Ammon's horn (tissue), 1 donor: ENCODE measurements at regions not wholly inside any gene's neighbourhood (a gene's known extent, or its start where the extent isn't known, plus 50 kb on each side); places are given as distances from the start of the nearest gene placed in this dataset.
"Not testable (repeated sequence)": the region's sequence is repeated elsewhere in the genome, so short reads cannot be mapped to it uniquely, and the experiment has no call there.

Experiments
- DNase-seq: peaks from one replicate; pipeline ENCODE4 v3.0.0-alpha.2; 2016; ENCODE audit warnings: low spot score

DNA sequence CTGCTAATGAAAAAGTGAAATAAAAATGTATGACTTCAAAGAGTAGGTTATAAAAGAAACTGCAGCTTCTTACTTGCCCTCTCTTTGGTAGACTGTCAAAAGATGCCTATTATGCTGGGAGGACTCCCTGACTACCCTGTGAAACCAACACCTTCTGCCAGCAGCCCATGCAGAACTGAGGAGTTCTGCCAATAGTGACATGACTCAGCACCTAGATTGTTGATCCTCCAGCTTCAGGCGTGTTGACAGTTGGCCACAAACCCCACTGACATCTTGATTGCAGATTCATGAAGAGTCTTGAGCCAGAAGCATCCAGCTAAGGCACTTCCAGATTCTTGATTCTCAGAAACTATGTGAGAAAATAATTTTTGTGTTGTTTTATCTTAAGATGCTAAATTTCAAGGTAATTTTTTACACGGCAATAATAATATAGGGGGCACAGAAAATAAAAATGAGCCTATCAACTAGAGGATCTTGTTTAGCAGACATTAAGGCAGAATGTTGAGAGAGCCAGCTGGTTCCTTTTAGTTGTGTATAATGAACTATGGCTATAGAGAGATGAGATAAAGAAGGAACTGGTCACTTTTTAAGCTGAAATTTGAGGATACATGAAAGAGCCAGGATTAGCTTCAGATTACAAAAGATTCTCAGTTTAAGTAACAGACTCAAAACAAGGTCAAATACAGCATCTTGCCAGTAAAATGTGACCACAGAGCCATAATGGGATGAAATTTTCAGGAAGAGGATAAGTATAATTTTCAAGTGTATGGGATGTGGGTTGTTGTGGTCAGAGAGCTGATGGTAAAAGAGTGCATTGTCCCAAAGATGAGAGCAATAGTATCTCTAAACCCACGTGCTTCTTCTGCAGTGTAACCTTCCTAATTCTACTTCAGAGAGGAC, 588.7 kb upstream of the CBLB start:
- peak; percentile 71 for DNase-seq

DNA sequence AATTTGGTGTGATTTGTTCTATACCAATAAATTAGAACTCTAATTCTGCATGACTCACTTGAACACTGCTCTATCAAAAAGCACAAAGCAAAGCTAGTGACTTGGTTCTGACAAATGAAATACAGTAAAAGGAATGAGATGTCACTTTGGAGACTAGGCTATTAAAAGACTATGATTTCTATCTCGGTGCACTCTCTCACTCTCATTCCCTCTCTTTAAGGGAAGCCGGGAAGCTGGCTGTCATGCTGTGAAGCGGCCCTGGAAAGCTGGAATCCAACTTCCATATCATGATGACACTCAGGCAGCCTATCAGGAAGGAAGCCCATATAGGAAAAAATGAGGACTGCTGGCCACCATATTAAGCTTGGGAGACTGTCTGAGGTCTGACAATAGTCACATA, 590.1 kb upstream of the CBLB start:
- no peak for DNase-seq

DNA sequence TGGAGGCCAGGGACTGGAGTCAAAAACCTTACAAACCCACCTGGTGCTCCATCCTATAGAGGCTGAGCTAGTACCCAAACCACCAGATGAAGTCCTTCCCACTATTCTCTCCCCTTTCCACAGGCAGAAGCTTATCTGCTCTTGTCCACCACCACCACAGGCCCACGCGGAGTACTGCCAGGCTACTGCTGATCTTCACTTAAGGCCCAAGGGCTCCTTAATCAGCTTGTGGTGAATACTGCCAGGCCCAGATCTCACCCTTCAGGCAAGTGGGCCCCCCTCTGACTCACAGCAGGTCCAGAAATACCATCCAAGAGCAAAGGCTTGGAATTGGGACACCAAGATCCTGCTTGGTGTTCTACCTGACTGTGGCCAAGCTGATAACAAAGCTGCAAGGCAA, 598.1 kb upstream of the CBLB start:
- DNase-seq: no peak

DNA sequence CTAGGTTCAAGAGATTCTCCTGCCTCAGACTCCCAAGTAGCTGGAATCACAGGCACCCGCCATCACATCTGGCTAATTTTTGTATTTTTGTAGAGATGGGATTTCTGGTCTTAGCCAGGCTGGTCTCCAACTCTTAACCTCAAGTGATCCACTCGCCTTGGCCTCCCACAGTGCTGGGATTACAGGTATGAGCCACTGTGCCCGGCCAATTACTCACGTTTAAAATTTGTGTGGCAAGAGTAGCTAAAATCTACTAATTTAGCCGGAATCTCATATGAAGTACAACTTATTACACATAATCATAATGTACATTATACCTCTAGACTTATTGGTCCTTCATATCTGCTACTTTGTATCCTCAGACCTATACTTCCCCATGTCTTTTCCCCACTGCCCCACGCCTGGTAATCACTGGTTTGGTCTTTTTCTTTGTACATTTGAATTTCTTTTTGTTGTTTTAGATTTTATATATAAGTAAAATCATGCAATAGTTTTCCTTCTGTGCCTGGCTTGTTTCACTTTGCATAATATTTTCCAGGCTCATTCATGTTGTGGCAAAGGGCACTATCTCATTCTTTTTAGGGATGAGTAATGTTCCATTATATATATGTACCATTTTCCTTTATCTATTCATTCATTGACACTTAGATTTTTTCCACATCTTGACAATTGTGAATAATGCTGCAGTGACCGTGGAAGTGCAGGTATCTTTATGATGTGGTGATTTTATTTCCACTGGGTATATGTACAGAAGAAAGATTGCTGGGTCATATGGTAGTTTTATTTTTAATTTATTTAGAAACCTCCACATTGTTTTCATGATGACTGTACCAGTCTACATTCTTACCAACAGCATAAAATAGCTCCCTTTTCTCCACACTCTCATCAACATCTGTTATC, 605.0 kb upstream of the CBLB start:
- DNase-seq: no peak

DNA sequence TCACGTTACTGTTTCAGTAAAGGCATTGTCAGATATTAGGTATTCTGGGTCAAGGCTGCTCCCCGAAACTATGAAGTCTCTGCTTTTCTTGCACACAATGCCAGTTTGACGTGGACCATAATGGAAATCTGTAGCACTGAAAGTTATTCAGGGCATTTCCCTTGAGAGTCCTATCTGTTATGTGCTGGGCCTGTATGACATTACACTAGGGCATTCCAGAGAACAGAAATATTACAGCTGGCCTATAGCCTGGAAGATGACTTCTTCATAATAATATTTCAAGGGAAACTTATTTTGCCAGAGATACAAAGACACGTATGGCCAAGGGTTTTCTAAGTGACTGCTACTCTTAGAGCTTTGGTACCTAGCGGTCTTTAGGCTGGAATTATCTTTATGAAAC, 613.6 kb upstream of the CBLB start:
- no peak for DNase-seq

DNA sequence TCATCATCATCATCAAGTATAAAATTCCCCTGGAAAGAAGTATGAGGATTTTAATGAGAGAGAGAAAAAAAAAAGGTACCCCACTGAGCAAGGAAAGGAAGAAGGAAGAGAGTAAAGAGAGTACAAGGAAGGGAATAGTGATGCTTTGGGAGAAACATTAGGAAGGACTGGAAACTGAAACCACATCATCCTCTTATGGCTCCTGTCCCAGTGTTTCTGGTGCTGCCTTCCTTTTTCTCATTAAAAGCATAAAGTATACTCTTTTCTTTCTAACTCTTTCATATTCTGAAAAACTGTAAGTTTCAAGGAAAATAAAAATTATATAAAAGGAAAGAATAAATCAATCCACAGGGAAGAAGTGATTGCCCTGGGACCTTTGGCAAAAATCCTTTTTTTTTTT, 616.4 kb upstream of the CBLB start:
- no peak for DNase-seq

DNA sequence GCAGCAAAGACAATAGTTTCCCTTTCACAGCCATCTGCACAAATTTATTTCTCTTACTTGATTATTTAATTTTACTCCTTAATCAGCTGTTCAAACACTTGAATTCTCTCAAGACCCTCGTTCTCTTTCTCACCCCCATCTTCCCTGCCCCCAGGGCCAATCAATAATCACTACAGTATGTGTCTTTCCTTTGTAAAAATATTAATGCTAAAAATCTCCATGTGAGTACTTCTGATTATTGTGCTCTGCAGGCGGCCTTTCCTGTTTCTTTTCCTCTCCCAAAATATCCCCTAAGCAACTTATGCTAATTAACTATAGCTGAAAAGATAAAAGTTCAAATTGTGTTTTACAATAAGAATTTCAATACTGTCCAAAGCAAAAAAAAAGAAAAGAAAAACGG, 617.0 kb upstream of the CBLB start:
- no peak for DNase-seq

DNA sequence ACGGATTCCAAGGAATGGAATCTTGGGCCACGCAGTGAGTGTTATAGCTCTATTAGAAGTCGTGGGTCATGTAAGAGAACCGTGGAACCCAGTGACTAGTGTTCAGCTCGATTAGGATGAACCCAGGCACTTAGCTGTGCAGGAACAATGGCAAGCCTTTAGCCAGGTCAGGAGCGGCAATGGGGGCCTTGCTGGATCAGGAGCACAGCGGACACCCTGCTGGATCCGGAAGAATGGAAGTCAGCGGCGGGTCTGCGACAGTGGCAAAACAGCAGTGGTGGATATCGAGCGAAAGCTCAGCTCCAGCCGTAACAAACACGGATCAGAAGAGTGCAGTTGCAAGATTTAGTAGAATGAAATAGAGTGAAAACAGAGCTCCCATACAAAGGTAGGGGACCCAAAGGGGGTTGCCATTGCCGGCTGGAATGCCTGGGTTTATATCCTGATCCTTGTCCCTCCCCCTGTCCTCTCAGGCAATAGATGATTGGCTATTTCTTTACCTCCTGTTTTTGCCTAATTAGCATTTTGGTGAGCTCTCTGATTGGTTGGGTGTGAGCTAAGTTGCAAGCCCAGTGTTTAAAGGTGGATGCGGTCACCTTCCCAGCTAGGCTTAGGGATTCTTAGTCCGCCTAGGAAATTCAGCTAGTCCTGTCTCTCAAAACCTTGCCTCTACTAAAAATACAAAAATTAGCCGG, 618.3 kb upstream of the CBLB start:
- DNase-seq: not testable (repeated sequence)

DNA sequence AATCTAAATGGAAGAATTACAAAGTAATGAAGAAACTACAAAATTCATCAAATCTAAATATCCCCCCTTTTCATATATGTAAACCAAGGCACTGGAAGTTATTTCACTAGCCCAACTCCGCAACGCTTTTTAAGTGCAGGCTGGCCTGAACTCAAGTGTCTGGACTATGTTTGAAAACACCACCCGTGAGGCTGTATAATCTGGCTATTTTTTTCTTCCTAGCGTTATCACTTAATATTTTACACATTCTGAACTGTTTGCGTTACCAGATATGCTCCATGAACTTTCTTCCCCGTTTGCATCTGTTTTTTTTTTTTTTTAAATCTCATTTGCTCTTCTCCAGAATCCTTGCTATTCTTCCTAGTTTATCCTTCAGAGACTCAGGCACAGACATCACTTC, 619.5 kb upstream of the CBLB start:
- no peak for DNase-seq

DNA sequence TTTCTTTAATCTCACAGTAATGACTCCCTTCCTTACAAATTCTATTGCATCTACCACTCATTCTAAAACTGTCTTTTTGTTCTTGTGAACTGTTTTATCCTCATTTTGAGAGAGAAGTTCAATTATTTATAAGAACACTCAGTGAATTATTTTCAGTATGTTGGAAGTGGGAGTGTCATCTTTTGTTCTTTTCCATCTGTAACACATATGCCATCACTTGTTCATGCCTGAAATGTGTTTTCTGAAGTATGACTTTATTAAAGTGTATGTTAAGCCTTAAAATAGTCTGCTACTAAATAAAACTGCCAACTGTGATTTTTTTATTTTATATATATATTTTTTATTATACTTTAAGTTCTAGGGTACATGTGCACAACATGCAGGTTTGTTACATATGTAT, 623.0 kb upstream of the CBLB start:
- peak; percentile 4 for DNase-seq

DNA sequence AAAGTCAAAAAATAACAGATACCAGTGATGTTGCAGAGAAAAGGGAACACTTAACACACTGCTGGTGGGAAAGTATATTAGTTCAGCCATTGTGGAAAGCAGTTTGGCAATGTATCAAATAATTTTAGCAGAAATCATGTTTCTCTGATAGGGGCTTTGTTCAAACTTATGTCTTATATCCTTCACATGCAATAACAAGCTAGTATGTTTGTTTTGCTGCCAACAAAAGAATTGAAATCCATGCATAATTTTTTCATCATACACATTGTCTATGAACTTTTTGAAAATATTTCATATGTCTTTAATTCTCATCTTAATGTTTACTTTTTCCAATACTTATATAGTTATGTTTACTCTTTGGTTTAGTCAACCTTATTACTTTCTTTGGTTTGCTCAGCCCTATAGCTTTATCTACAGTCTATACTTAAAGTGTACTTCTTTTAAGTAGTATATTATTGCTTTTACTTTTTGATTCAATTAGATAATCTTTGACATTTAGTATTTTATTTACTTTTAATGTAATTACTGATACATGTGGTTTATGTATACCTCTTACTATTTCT, 639.6 kb upstream of the CBLB start:
- no peak for DNase-seq

DNA sequence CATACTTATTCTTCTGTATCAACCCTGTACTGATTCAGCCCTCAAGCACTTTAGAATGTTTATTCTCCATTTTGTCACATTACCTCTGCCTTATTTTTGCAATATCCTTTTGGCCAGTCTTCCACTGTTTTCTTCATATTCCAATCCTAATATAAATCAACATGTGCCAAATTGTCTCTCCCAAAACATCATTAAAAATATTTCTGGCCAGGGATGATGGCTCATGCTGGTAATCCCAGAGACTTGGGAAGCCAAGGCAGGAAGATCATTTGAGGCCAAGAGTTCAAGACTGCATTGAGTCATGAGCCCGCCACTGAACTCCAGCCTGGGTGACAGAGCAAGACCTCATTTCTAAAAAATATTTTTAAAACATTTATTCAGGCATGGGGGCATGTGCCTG, 641.4 kb upstream of the CBLB start:
- DNase-seq: no peak

DNA sequence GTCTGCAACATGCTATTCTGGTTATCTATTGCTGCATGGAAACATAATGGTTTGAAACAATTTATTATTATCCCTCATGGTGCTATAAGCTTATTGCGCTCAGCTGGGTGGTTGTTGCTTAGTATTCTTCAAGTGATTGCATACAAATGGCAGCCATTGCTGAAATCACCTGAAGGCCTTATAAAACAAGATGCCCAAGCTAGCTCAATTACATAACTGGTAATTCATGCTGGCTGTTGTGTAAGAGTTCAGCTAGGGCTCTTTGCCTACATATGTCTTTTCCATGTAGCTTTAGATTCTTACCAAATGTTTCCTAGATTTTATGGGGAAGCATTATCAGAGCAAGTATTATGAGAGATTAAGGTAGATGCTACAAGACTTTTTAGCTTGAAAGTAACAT, 644.0 kb upstream of the CBLB start:
- no peak for DNase-seq

DNA sequence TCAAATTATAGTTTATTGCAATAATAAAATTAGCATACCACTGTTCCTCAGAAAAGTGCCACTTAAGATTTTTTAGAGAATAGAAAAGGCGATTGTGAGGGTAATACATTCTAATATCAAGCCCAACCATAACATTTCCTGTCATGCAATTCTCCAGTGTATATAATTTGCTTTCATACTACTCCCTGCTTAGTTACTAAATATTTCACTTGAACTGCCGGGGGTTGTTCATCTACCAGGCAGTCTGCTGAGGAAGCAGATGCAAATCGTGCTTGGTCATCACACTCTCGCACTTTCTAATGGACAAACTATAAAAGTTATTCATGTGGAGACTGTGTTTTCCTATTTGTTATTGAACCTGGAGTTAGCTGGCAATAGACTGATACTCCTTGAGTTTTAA, 645.6 kb upstream of the CBLB start:
- no peak for DNase-seq

DNA sequence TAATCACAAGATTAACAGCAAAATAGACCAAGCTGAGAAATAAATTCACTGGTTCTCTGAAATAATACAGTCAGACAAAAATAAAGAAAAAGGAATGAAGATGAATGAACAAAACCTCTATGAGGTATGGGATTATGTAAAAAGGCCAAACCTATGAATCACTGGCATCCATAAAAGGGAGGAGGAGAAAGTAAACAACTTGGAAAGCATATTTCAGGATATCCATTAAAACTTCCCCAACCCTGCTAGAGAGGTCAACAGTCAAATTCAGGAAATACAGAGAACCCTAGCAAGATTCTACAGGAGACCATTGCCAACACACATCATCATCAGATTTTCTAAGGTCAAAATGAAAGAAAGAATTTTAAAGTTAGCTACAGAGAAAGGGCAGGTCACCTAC, 649.7 kb upstream of the CBLB start:
- DNase-seq: no peak

DNA sequence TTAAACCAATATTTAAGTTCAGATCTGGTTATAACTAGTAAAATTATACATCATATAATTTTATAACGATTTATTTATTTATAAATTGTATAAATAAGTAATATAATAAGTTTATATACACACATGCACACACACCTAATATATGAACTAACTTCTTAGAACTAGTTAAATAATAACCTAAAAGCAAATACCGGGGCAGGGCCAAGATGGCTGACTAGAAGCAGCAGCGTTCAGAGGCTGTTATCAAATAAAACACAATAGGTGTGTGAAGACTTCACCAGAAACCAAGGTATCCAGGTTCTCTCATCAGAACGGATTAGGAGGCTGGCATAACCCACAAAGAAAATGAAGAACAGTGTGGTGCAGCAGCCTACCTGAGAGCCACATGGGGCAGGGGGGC, 653.6 kb upstream of the CBLB start:
- DNase-seq: no peak

DNA sequence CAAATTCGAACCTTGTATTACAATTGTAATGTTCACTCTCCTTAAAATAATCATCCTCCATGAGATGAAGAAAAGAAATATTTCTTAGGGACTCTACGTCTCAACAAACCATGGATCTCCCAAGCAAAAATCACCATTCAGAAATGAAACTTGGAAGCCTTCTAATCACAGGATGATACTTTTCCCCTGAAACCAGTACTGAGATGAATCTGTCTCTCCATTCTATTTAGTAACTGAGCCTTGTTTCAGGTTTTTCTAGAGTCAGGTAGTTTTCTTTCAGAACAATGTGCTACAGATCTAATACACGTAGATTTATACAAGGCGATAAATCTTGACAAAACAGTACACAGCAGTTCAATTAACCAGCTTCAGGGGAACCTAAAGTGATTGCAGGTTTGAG, 660.1 kb upstream of the CBLB start:
- no peak for DNase-seq

DNA sequence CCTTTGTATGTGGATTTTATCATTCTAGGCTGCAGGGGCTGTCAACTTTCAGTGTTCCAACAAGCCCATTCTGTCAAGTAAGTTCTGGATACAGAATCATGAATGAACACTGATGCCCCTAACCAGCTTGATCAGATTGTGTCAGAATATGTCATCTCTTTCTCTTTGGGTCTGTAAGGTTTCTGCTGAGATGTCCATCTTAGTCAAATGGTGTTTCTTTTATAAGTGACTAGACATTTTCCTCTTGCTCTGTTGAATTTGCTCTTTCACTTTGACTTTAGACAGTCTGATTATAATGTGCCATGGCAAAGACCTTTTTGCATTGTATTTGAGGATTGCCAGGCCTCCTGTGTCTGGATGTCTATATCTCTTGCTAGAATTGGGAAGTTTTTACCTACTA, 660.9 kb upstream of the CBLB start:
- DNase-seq: no peak

DNA sequence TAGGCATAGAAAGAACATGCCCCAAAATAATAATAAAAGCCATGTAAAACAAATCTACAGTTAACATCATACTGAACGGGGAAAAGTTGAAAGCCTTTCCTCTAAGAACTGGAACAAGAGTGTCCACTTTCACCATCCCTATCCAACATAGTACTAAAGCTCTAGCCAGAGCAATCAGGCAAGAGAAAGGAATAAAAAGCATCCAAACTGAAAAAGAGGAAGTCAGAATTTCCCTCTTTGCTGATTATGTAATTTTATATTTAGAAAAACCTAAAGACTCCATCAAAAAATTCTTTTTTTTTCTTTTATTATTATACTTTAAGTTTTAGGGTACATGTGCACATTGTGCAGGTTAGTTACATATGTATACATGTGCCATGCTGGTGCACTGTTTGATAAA, 661.6 kb upstream of the CBLB start:
- no peak for DNase-seq

DNA sequence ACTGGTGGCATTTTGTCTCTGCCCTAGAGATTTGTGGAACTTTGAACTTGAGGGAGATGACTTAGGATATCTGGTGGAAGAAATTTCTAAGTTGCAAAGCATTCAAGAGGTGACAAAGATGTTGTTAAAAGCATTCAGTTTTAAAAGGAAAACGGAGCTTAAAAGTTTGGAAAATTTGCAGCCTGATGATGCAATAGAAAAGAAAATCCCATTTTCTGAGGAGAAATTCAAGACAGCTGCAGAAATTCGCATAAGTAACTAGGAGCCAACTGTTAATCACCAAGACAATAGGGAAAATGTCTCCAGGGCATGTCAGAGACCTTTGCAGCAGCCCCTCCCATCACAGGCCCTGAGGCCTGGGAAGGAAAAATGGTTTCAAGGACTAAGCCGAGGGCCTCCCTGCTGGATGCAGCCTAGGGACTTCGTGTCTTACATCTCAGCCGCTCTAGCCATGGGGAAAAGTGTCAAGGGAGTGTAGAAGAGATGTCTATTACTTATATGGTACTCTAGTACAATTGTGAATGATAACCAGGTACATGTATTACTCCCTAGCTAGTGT, 663.0 kb upstream of the CBLB start:
- not testable (repeated sequence) for DNase-seq

DNA sequence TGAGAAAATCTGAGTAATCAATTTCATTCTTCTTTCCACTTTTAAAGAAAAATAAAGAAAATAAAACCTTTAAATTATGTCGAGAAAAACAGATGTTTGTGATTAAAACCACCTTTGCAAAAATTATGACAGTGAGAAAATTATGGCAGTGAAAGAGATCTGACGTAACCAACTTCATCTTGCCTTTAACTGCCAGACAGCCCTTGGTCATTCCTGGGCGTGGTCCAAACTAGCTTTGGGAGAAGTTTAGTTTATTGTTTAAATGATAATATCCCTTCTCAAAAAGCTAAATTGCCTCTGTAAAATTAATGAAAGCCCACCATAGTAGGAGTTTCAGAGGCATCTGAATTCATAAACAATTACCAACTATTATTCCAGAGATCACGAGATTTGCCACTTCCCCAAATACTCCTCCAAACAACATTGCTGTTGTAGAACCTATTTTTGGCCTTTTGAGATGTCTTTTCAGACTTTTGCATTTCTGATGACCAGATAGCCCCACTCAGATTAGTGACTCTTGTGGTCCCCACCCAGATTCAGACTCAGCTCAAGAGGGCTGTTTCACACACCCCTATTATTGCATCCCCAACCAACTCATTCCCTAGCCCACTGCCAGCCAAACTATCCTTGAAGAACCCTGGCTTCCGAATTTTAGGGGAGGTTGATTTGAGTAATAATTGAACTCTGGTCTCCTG, 664.4 kb upstream of the CBLB start:
- DNase-seq: no peak
